Bronchial epithelial cell (primary cell): ENCODE measurements at regions not wholly inside any gene's neighbourhood (a gene's known extent, or its start where the extent isn't known, plus 50 kb on each side); places are given as distances from the start of the nearest gene placed in this dataset.

Experiments used
- DNase-seq: peaks from one replicate; pipeline ENCODE4 v3.0.0-alpha.2; 2010; ENCODE audit warnings: low read depth
- FAIRE-seq: peaks from 2 replicates; lab custom pipeline; 2011; peaks lifted over from hg19 to GRCh38; lab: Jason Lieb, UNC
- H3K27me3 ChIP-seq: 2 replicates; pipeline ENCODE4 v1.5.1; 2011; ENCODE audit warnings: low read length; ENCODE audit not compliant: control insufficient read depth, insufficient read depth
- H3K36me3 ChIP-seq: 2 replicates; pipeline ENCODE4 v1.5.1; 2011; ENCODE audit warnings: low read length; ENCODE audit not compliant: control insufficient read depth, insufficient read depth
- H3K4me3 ChIP-seq: 2 replicates; pipeline ENCODE4 v1.5.1; 2011; ENCODE audit warnings: mild to moderate bottlenecking, low read depth, low read length, control low read depth
- CTCF ChIP-seq: IDR thresholded peaks from 2 replicates; pipeline ENCODE4 v1.5.1; 2011; ENCODE audit warnings: mild to moderate bottlenecking, moderate library complexity, low read length, control low read depth, inconsistent platforms; ENCODE audit not compliant: insufficient read depth, severe bottlenecking

GRCh38 chr10:57430376-57430775 is 837.3 kb downstream of the IPMK start:
- TF ChIP-seq CTCF = no peak
- Histone ChIP-seq H3K27me3 (no peaks in the 10 kb centered on the region), H3K4me3 (no peak overlapping the region), H3K36me3 (no peaks in the 10 kb centered on the region)
- no peak for DNase-seq
- FAIRE-seq = no peak

- Histone ChIP-seq H3K4me3 (no peak overlapping the region), H3K27me3 (no peaks in the 10 kb centered on the region), H3K36me3 (no peaks in the 10 kb centered on the region)
- DNase-seq (no peak), FAIRE-seq (no peak)
- no peak for TF ChIP-seq CTCF
Measured at GRCh38 chr10:57420881-57421280, 846.8 kb downstream of the IPMK start.

- H3K27me3 ChIP-seq = no peaks in the 10 kb centered on the region
- DNase-seq (no peak), FAIRE-seq (no peak)
- no peak overlapping the region for H3K4me3 ChIP-seq
- TF ChIP-seq CTCF = no peak
- no peaks in the 10 kb centered on the region for H3K36me3 ChIP-seq
Measured at GRCh38 chr10:57418476-57418875, 849.2 kb downstream of the IPMK start.

GRCh38 chr10:57395923-57396322 is 871.8 kb downstream of the IPMK start:
- Histone ChIP-seq H3K4me3 (no peak overlapping the region), H3K27me3 (no peaks in the 10 kb centered on the region), H3K36me3 (no peaks in the 10 kb centered on the region)
- TF ChIP-seq CTCF = no peak
- FAIRE-seq = no peak
- DNase-seq = peak; percentile 2

GRCh38 chr10:57367412-57367811 is 900.3 kb downstream of the IPMK start:
- no peak for FAIRE-seq
- no peak for TF ChIP-seq CTCF
- Histone ChIP-seq H3K27me3 (no peaks in the 10 kb centered on the region), H3K36me3 (no peaks in the 10 kb centered on the region), H3K4me3 (no peak overlapping the region)
- no peak for DNase-seq

GRCh38 chr10:57362811-57363210 is 904.9 kb downstream of the IPMK start:
- Histone ChIP-seq H3K36me3 (no peaks in the 10 kb centered on the region), H3K4me3 (no peak overlapping the region), H3K27me3 (no peaks in the 10 kb centered on the region)
- no peak for TF ChIP-seq CTCF
- DNase-seq (no peak), FAIRE-seq (no peak)
